Gastroesophageal sphincter (tissue), 3 donors: ENCODE measurements at regions not wholly inside any gene's neighbourhood (a gene's known extent, or its start where the extent isn't known, plus 50 kb on each side); places are given as distances from the start of the nearest gene placed in this dataset.

Experiments
- POLR2A ChIP-seq, 2 donors: fragments of 450-650 bp; IDR thresholded peaks; one replicate each; pipeline ENCODE4 v1.6.1; 2017; ENCODE audit warnings: antibody characterized with exemption in 2 of 2, mild to moderate bottlenecking in 2 of 2, moderate library complexity in 1 of 2
- POLR2AphosphoS5 ChIP-seq: sonication (generic); formaldehyde crosslinking; IDR thresholded peaks from one replicate; pipeline ENCODE4 v1.6.1; 2017; ENCODE audit warnings: antibody characterized with exemption
- TF ChIP-seq, protein P1 (sequence below), 4 experiments: fragments of 200-600 bp in 2 of 4; fragments of 450-650 bp in 2 of 4; sonication (generic) in 1 of 4; IDR thresholded peaks; one replicate each; pipeline ENCODE4 v1.5.1; 2017 to 2019; ENCODE audit warnings: antibody characterized with exemption in 4 of 4, mild to moderate bottlenecking in 2 of 4, moderate library complexity in 2 of 4

- TF ChIP-seq, protein P1, sequence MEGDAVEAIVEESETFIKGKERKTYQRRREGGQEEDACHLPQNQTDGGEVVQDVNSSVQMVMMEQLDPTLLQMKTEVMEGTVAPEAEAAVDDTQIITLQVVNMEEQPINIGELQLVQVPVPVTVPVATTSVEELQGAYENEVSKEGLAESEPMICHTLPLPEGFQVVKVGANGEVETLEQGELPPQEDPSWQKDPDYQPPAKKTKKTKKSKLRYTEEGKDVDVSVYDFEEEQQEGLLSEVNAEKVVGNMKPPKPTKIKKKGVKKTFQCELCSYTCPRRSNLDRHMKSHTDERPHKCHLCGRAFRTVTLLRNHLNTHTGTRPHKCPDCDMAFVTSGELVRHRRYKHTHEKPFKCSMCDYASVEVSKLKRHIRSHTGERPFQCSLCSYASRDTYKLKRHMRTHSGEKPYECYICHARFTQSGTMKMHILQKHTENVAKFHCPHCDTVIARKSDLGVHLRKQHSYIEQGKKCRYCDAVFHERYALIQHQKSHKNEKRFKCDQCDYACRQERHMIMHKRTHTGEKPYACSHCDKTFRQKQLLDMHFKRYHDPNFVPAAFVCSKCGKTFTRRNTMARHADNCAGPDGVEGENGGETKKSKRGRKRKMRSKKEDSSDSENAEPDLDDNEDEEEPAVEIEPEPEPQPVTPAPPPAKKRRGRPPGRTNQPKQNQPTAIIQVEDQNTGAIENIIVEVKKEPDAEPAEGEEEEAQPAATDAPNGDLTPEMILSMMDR (IDR thresholded peaks at IDR 0.05), result no peak
- no peak for TF ChIP-seq POLR2A (IDR thresholded peaks at IDR 0.05)
- no peak for TF ChIP-seq POLR2AphosphoS5
Observed at GRCh38 chr3:182393830-182394367, 399.4 kb upstream of the ATP11B start.
